Stimulated activated CD4-positive, alpha-beta T cell treated with anti-CD3 and anti-CD28 coated beads, Interleukin-1b, Interleukin-23, amount 100 ng/mL, for 48 hours (primary cell): ENCODE measurements at regions not wholly inside any gene's neighbourhood (a gene's known extent, or its start where the extent isn't known, plus 50 kb on each side); places are given as distances from the start of the nearest gene placed in this dataset.
"Not testable (repeated sequence)": the region's sequence is repeated elsewhere in the genome, so short reads cannot be mapped to it uniquely, and the experiment has no call there.

Source experiments
- DNase-seq: peaks from one replicate; pipeline ENCODE4 v3.0.0-alpha.2; 2020

DNA sequence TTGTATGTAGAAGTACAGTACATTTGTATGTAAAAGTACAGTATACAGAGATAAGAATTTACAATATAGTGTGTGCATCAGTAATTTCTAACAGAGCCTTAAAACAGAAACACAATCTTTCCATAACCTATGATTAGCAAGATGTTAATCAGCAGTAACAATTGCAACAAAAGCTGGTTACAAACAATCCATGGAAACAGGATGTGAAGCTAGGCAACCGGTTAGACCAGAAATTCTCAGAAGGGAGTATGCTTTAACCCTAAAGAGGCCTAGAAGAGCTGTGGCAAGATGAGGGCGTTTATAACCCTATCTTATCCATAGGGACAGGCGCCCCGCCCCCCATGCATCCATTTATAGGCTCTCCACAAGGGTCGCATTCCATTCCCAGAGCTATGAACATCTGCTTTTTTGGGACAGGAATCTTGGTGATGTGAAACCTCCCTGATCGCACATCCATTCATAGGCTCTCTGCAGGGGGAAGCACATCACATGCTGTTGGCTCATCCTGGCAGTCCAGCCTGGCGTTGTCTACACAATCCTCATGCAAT lies 180.3 kb downstream of the PDGFRA start:
- not testable (repeated sequence) for DNase-seq

DNA sequence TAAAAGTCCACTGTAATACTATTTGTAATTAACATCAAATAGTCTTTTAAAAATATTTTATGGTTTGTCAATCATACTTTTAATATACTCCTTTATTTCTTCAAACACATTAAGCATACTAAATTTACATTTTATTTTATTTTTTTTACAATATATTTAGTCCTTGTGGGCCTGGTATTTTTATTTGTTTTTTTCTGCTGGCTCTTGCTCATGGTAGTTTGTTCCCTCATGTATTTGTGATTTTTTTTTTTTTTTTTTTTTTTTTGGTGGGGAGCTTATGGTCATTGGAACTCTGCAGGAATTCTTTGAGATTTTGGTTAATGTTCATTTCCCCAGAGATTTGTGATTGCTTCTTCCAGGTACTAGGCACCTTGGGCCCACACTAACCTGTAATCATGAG lies 185.5 kb downstream of the PDGFRA start:
- no peak for DNase-seq

DNA sequence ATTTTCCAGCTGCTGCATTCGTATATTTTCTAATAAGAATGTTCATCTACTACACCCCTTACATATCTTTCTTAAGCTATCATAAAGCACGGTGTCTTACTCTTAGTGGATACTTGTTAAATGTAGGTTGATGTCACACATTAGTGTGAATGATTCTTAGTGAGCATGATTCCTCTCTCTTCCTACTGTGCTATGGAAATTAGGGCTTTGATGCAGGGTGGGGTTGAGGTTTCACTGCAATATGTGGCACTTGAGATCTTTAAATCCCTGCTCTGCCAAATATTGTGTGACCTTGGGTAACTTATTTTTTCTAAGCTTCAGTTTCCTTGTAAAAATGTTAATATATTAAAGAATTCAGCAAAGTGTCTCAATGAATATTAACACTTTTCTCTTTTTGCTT lies 188.4 kb downstream of the PDGFRA start:
- DNase-seq = no peak

- no peak for DNase-seq
These were observed 189.4 kb downstream of the PDGFRA start for GRCh38 chr4:54418468-54418867.

DNA sequence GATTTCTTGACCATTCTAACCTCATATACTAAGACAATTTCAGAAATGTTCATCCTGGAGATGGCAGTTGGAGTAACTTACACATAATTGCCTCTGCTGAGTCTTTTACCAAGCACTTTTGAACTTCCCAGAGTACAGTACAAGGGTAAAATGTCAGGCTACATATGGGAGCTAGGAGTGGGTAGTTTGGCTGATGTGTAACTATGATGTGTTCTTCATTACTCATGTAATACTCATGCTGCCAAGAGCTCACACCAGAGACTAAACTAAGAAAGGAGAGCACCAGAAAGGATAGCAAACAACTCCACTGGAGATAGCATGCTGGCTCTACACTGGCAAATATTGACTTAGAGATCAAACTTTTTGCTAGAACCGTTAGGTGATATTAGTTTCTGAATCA lies 194.0 kb downstream of the PDGFRA start:
- DNase-seq = no peak

- DNase-seq = no peak
These were observed 198.7 kb downstream of the PDGFRA start for GRCh38 chr4:54427826-54428225.

DNA sequence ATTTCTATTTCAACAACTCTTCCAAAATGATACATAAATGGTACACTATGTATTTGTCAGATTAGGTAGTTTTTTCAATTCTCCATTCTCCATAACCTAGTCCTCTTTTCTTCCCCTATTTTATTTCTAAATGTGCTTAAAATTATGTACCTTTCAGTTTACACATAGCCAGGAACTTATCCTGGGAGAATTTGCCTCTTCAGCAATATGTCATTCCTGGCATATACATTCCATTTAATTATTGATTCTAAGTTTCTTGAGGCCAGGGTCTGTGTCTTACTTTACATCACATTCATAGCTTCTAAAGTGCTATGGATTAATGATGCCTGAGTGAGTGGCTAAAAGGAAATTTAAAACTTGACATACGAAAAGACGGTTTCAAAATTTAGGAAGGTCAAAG lies 199.8 kb downstream of the PDGFRA start:
- DNase-seq = no peak

- DNase-seq = no peak
These were observed 204.6 kb downstream of the PDGFRA start for GRCh38 chr4:54433686-54434085.

DNA sequence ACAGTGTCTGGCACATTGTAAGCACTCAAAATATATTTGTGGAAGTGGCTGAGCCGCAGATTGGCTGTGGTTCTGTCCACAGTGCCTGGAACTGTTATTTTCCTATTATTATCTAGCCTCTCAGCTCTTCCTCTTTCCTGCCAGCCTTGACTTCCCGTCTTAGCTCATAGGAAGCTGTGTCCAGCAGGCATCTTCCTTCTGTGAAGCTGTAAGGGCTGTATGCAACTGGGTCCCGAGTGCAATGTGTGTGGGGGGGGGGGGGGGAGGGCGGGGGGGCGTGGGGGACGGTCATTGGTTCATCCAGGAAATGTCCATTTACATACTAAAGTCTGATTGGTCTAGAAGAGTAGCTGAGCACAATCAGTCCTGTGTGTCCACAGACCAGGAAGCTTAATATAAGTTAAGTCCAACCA lies 210.7 kb downstream of the PDGFRA start:
- DNase-seq = no peak

DNA sequence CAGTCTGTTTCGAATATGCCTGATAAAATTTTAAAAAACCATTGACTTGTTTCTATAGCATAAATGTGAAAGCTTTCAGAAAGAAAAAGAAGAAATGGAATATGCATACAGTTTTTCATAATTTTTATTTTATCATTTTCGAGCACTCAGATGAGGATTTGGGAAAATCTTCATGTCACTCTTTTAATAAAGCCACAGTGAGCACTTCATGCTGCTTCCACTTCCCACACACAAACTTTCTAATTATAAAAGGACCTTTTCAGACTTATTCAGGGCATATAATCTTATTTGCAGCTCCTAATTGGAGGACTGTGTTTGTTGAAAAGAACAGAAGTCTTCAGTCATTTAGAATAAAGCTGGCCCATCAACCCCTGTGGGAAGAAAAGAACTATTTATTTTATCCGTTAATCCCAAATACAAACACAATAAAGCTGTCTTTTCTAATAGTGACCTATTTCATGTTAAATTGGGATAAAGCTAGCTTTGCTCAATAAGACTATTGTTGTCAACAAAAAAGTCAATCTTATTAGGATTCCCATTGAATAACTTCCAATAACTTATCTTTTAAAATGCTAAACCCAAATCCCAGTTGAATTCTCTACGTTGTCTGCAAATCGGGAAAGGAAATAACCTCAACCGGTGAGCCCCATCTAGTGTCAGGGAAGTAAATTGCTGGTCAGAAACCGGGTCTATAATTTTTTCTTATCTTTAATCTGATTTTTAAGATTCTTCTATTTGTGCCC lies 211.5 kb downstream of the PDGFRA start:
- peak; percentile 3 for DNase-seq

GRCh38 chr4:54445866-54446265 lies 211.9 kb upstream of the KIT start:
- no peak for DNase-seq

- DNase-seq = no peak
These were observed 211.2 kb upstream of the KIT start for GRCh38 chr4:54446581-54446980.

DNA sequence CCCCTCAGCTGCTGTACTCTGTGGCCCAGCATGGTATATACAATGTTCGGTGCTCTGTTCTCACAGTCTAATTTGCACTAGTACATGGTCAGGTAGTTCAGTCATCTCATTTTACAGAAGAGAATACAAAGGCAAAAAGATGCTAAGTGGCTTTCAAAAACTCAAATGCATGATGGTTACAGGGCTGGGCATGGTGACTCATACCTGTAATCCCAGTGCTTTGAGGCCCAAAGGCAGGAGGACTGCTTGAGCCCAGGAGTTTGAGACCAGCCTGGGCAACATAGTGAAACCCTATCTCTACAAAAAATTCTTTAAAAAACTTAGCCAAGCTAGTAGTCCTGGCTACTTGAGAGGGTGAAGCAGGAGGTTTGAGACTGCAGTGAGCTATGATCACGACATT lies 210.5 kb upstream of the KIT start:
- DNase-seq = no peak

DNA sequence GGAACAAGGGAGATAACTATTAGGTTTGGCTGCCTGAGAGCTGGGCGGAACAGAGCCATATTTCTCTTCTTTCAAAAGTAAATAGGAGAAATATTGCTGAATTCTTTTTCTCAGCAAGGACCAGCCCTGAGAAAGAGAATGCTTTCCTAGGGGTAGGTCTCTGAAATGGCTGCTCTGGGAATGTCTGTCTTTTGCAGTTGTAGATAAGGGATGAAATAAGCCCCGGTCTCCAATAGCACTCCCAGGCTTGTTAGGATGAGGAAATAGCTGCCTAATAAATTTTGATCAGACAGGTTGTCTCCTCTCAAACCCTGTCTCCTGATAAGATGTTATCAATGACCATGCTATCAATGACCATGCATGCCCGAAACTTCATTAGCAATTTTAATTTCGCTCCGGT lies 207.8 kb upstream of the KIT start:
- no peak for DNase-seq

GRCh38 chr4:54466960-54467359 lies 190.8 kb upstream of the KIT start:
- DNase-seq = not testable (repeated sequence)

GRCh38 chr4:54473077-54473545 lies 184.6 kb upstream of the KIT start:
- no peak for DNase-seq

- DNase-seq = no peak
These were observed 184.0 kb upstream of the KIT start for GRCh38 chr4:54473798-54474197.

DNA sequence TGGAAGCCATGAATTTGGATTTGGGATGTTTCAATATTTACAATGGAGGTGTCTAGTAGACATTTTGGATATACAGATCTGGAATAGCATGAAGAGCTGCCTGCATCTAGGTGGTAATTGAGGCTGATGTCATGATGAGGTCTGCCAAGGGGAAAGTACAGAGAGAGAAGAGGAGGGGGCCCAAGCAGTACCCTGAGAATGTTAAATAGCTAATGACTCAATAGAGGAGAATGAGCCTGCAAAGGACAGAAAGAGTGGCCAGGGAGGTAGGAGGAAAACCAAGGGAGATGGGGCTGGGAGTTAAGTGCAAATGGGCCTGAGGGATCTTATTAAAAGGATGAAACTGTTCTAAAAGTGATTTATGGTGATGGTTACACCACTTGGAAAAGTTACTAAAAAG lies 182.2 kb upstream of the KIT start:
- DNase-seq = no peak

- no peak for DNase-seq
These were observed 175.1 kb upstream of the KIT start for GRCh38 chr4:54482529-54483200.

- DNase-seq = no peak
These were observed 173.4 kb upstream of the KIT start for GRCh38 chr4:54484383-54484782.

DNA sequence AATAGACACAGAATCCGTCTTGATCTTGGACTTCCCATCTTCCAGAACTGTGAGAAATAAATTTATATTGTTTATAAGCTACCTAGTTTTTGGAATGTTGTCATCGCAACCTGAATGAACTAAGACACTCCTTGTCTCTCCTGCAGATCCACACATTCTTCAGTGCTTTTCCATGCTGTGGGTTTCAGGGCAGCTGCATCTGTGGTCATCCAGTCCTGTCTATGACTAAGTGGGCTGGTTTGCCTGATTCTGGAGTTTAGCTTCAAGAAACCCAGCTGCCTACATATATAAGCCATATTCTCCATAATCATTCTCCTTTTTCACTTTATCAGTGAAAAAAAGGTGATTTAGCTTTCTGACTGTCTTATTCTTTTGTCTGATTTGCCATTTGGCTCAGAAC lies 170.3 kb upstream of the KIT start:
- no peak for DNase-seq

DNA sequence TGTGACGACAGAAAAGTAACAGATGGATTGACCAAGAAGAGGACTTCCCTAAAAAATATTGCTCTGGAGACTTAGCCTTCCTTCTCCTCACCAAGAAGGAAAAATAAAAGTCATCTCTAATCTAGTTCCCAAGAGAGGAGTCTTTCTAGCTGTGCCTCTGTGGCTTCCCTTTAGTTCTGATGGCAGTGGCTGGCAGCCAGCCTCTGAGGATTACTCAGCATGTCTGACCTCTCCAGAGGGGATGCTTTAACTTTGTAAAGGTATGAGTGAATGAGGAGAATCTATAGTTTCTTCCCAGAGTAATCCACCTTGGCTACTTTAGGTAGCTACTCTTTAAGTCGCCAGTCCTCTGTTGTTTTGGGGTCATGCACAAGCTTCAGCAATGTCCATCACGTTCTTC lies 163.9 kb upstream of the KIT start:
- DNase-seq = no peak

- no peak for DNase-seq
These were observed 162.7 kb upstream of the KIT start for GRCh38 chr4:54495091-54495490.

GRCh38 chr4:54495641-54496040 lies 162.1 kb upstream of the KIT start:
- no peak for DNase-seq
